ENCODE measurements at regions not wholly inside any gene's neighbourhood (a gene's known extent, or its start where the extent isn't known, plus 50 kb on each side); places are given as distances from the start of the nearest gene placed in this dataset.

- no peak overlapping the region for H3K4me3 ChIP-seq (replicated peaks; ENCODE audit: low read depth, low read length)
- DNase-seq (ENCODE audit: extremely low read depth, low read depth), result no peak
- no peak for TF ChIP-seq CTCF (IDR thresholded peaks at IDR 0.05; ENCODE audit: low read depth, low read length, missing control alignments)
These were observed 115.8 kb downstream of the CAPZA3 start for GRCh38 chr12:18853570-18854366.

DNA sequence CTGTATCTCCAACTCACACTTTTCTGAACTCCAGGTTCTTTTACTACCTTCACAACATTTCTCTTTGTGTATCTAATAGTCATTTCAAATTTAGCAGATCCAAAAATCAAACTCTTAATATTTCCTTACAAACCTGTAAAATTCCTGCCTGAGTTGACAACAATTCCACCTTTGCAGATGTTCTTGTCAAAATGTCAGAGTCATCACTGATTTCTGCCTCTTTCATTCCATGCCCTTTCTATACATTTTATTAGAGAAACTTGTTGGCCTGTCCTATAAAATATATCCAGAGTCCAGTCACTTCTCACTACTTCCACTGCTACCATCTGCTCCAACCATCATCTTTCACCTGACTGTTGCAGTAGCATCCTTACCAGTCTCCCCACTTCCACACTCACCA lies 119.7 kb downstream of the CAPZA3 start:
- TF ChIP-seq CTCF (IDR thresholded peaks at IDR 0.05; ENCODE audit: low read depth, low read length, missing control alignments), result no peak
- no peak for DNase-seq (ENCODE audit: extremely low read depth, low read depth)
- no peak overlapping the region for H3K4me3 ChIP-seq (replicated peaks; ENCODE audit: low read depth, low read length)

GRCh38 chr12:18859400-18859799 lies 121.5 kb downstream of the CAPZA3 start:
- no peak overlapping the region for H3K4me3 ChIP-seq (replicated peaks; ENCODE audit: low read depth, low read length)
- DNase-seq (ENCODE audit: extremely low read depth, low read depth), result no peak
- no peak for TF ChIP-seq CTCF (IDR thresholded peaks at IDR 0.05; ENCODE audit: low read depth, low read length, missing control alignments)

- TF ChIP-seq CTCF (IDR thresholded peaks at IDR 0.05; ENCODE audit: low read depth, low read length, missing control alignments), result peak; percentile 28
- DNase-seq (ENCODE audit: extremely low read depth, low read depth), result peak; percentile 21
- no peak overlapping the region for H3K4me3 ChIP-seq (replicated peaks; ENCODE audit: low read depth, low read length)
These were observed 123.5 kb downstream of the CAPZA3 start for GRCh38 chr12:18861287-18861858.

- TF ChIP-seq CTCF (IDR thresholded peaks at IDR 0.05; ENCODE audit: low read depth, low read length, missing control alignments), result no peak
- H3K4me3 ChIP-seq (replicated peaks; ENCODE audit: low read depth, low read length), result no peak overlapping the region
- DNase-seq (ENCODE audit: extremely low read depth, low read depth), result no peak
These were observed 126.0 kb downstream of the CAPZA3 start for GRCh38 chr12:18863769-18864500.

- TF ChIP-seq CTCF (IDR thresholded peaks at IDR 0.05; ENCODE audit: low read depth, low read length, missing control alignments), result no peak
- 0 out of 2 replicates have a peak overlapping the region, but pooled peaks have one; percentile 8 for H3K4me3 ChIP-seq (replicated peaks; ENCODE audit: low read depth, low read length)
- peak; percentile 79 for DNase-seq (ENCODE audit: extremely low read depth, low read depth)
These were observed 127.1 kb downstream of the CAPZA3 start for GRCh38 chr12:18864900-18865561.

All from HFF-Myc (cell line).